ENCODE measurements at regions not wholly inside any gene's neighbourhood (a gene's known extent, or its start where the extent isn't known, plus 50 kb on each side); places are given as distances from the start of the nearest gene placed in this dataset.

DNA sequence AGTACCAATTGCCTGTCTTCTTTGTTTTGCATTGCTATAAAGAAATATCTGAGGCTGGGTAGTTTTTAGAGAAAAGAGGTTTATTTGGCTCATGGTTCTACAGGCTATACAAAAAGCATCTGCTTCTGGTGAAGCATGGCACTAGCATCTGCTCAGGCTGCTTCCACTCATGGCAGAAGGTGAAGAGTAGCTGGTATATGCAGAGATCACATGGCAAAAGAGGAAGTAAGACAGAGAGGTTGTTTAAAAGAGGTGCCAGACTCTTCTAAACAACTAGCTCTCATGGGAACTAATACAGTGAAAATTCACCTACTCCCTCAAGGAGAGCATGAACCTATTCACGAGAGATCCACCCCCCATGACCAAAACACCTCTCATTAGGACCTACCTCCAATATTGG is 56.7 kb upstream of the GUCA2B start:
- no peak for DNase-seq (ENCODE audit: low read depth in 2 of 2)

DNA sequence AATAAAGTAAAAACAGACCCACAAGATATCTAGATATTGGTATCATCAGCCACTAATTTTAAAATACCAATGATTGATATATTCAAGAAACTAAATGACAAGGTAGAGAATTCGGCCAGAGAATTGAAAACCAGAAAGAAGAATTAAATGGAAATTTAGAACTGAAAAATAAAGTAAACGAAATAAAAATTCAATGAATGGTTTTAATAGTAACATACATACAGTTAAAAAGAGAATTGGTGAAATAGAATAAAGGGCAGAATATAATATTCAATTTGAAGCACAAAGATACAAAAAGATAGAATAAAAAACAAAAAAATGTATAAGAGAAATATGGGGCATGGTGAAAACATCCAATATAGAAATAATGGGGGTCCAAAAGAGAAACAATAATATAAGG is 64.0 kb upstream of the GUCA2B start:
- DNase-seq (ENCODE audit: low read depth in 2 of 2) = no peak

DNA sequence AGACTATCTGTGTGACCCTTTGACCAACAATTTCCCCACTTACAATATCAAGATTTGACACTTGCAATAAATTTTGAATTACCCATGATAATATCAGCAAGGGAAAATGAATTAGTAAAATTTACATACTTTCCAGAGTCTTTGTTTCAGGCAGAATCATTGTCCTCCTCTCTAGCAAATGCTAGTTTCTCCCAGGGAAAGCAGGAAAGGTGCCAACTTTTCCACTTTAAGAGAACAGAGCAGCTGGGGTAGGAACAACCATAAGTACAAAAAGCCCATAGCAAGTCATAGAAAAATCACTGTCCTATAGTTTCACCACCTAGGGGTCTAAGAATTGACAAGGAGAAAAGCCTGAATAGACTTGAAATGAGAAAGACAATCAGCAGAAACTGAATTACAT is 67.1 kb upstream of the GUCA2B start:
- no peak for DNase-seq (ENCODE audit: low read depth in 2 of 2)

DNA sequence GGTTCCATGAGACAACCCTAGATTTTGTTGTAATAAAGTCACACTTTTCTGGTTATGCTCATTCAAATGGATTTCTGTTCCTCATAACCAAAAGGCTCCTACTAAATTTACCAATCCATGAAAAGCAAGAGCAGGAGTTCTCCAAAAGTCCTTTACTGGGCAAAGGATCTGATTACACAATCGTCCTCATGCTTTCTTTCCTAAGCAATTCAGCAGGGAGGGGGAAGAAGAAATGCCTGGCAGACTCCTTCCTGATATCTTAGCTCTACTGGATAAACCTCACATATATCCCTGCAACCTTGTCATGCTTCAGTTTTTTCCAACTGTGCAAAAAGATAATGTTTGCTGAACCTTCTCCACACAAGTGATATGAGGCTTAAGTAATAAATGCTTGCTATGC is 67.6 kb upstream of the GUCA2B start:
- DNase-seq (ENCODE audit: low read depth in 2 of 2) = no peak

DNA sequence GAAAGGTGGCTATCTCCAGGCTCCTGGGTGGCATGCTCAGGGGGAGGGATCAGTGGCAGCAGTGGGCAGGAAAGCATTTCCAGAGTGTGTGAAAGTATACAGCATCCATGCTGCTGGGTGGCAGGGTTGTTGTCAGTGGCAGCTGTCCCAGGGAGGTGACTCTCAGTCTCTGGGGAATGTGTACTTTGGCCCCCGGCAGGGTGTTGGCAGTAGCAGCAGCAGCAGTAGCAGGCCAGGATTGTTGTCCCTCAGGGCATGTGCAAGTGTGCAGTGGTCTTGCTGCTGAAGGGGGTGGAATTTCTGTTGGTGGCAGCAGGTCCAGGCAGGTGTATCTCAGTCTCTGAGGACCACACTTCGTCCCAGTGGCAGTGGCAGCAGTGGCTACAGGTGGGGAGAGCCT is 71.7 kb upstream of the GUCA2B start:
- DNase-seq (ENCODE audit: low read depth in 2 of 2) = no peak

DNA sequence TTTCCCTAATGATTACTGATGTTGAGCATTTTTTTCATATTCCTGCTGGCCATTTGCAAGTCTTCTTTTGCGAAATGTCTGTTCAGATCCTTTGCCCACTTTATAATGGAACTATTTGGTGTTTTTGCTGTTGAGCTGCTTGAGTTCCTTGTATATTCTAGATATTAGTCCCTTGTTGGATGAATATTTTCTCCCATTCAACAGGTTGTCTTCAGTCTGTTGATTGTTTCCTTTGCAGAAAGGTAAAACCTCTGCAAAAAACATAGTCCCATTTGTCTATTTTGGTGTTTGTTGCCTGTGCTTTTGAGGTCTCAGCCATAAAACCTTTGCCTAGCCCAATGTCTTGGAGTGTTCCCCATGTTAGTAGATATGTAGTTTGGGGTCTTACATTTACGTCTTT is 78.0 kb upstream of the GUCA2B start:
- DNase-seq (ENCODE audit: low read depth in 2 of 2) = no peak

DNA sequence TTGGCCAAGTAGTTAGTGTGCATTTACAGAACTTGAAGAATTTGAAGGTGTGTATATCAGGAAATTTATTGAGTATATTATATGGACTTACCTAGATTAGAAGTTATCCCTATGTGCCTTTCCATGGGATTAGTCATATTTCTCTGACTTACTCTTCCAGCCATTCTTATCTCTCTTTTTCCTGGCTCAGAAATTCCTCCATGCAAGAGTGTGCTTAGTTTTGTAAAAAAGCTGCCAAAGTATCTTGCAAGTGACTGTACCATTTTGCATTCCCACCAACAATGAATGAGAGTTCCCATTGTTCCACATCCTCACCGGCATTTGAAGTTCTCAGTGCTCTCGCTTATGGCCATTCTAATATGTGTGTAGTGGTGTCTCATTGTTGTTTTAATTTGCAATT is 82.2 kb upstream of the GUCA2B start:
- no peak for DNase-seq (ENCODE audit: low read depth in 2 of 2)

DNA sequence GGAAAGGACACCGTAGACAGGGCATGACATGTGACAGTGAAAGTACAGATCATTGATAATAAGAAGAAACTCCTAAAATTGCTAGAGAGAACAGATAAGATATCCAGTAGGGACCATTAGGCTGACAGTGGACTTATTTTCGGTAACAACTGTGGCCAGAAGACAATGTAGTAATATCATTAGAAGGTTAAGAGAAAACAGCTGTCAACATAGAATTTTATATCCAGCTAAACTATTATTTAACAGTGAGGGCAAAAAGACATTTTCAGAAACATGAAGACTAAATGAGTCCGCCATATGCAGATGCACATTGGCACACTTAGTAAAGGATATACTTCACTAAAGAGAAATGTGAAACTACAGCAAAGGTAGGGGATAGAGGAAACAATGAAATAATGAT is 95.4 kb upstream of the GUCA2B start:
- DNase-seq (ENCODE audit: low read depth in 2 of 2) = no peak

DNA sequence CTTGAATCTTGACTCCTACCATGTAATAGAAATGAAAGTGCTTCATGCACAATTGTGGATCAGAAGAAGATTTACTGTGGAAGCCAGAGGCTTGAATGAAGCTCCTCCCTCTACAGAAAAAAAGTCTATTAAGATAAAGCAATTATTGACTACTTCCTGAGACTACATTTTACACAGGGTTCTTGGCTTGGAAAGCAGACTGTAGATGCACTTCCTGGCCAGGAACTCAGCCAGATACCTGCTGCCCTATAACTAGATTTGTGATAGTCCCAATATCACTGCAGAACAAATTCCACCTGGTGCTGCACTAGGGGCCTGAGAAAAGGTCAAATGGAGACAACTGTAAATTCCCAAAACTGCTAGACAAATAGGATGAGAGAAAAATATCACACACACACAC is 96.8 kb upstream of the GUCA2B start:
- DNase-seq (ENCODE audit: low read depth in 2 of 2) = no peak

DNA sequence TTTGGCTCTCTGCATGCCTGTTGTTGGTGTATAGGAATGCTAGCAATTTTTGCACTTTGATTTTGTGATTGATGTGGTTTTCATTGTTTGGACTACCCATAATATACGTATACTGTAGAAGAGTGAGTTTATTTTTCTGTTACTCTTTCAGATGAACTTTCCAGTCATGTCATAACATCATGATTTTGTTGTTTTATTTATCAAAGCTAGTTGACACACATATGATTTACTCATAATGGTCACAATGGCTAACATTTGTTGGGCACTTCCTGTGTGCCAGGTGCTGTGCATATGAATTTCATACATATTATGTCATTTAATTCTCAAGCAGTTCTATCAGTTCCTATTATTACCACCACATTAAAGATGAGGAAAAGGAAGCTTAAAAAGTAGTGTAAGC is 98.1 kb upstream of the GUCA2B start:
- no peak for DNase-seq (ENCODE audit: low read depth in 2 of 2)

DNA sequence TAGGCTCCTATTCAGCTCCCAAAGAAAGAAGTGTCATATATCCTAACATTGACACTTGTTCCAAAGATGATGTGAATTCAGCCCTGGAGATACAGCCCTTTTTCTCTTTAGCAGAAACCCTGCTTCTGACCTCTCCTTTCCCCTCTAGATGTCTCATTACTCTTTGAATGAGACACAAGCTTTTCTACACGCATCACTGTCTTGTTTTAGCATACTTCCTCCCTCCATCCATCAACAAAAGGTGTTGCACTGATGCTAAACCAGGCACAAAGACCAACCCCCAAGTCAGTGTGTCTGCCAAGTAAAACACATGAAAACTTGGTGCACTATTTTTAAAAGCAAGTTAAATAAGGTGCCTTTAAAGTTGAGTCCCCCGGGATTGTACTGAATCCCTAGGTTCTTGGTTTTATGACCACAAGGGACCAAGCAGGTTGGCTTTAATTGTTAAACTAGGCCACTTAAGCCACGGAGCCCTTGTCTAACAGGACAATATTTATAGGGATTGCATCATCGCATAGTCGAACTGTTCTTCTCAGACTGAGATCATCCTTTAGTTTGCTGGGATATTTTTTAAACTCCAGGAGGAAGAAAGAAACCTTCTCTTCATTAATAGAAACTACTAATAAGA is 101.0 kb upstream of the GUCA2B start:
- DNase-seq (ENCODE audit: low read depth in 2 of 2) = no peak

DNA sequence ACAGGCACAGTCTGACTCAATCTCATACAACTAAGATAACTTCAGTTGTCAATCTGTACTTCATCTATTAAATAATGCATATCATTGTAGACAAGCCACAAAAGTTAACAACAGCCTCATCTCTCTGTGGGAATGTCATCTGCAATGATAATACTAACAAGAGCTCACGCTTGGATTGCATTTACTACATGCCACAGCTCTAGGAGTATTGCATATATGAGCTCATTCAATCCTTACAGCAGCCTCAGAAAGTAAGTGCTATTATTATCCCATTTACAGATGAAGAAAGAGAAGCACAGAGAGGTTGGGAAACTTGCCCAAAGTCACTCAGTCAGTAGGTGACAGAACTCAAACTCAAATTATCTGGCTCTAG is 105.7 kb upstream of the GUCA2B start:
- no peak for DNase-seq (ENCODE audit: low read depth in 2 of 2)

DNA sequence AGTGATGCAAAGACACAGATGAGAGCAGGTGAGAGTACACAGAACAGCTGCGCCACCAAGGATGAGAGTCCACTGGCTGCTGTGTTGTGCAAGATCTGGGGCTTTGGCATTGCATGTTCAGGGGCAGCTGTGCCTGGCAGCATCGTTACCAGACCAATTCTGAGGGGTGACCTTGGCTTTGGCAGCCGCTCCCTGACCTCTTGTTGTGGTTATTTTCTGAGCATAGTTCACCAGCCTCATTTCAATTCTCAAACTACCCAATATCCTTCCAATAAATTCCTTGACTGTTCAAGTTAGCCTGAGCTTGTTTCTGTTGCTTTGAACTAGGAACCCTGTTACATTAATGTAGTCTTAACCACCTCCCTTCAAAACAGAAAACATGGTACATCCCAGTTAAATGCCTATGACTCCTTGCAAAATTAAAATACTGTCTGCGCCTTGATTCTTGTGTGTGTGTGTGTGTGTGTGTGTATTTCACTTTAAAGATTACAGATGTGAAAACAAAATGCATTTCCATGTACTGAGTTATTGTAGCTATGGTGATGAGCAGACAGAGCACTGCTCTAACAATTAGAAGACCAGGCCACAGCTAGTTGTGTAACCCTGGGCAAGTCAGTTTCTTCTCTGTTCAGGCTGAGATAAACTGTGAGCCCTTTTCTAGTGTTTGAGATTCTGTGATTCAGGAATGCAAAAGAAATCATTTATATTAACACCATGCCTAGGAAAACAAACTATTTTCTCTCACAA is 106.3 kb upstream of the GUCA2B start:
- DNase-seq (ENCODE audit: low read depth in 2 of 2) = no peak

DNA sequence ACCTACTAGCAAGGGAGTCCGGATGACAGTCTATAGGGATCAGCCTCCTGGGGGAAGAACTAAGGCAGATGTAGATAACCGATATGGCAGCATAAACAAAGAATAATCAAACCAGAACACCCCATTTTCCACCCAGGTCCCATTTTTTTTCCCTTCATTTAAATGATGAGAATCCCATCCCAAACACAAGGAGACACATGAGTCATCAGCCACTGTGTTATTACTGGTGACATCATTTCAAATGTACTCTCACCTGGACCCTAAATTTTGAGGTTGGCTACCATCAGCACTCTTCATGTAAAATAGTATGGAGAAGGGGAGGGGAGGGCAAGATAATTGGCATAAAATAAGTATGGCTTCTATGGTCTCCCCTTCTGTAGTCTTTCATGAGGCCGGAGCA is 108.9 kb upstream of the GUCA2B start:
- no peak for DNase-seq (ENCODE audit: low read depth in 2 of 2)

DNA sequence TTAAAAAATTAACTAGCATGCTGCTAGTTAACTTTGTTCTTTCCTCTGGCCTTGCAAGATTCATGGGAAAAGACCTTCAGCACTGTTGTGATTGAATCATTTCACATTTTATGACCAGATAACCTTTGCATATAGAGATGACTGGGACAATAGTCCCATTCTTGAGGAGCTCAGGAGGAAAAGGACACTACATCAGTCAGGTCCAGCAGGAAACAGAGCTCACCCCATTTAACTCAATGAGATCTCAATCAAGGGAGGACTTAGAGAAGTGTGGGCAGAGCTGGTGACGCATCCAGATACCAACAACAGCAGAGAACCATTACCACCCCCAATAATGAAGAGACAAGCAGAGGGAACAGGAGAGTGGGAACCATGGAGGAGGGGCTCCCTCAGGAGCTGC is 109.4 kb upstream of the GUCA2B start:
- DNase-seq (ENCODE audit: low read depth in 2 of 2) = no peak

DNA sequence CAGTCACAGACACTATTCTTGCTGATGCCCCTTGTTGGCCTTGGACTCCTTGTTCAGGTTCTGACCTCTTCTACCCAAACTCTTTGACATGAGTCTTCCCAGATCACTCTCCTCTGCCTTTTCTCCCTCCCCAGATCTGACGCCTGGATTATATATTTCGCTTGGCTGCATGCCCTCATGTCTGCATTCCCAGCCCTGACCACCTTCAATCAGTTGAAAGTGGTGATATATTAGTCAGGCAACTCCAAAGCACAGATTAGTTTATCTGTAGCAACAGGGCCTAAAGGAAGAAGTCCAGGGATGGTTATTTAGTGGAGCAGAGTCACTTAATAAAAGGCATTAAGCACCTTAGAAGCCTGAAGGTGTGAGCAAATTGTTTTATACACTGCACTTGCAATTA is 110.0 kb upstream of the GUCA2B start:
- DNase-seq (ENCODE audit: low read depth in 2 of 2) = no peak

DNA sequence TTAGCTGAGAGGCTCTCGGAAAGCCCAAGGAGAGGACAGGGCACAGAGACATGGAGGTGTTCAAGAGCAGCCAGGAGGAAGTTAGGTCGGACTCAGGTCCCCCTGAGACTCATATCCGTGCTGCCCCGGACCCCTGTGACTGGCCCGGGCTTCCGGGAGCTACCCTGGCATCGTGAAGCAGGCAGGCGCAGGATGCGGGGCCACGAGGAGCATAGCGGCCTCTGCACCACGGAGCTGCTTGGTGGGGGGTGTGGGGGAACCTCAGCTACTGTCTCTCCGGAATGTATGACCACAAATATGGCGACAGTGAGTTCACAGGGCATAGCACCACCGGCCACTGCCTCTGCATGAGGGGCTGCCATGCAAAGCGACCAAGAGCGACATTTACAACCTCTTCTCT is 112.2 kb upstream of the GUCA2B start:
- DNase-seq (ENCODE audit: low read depth in 2 of 2) = no peak

DNA sequence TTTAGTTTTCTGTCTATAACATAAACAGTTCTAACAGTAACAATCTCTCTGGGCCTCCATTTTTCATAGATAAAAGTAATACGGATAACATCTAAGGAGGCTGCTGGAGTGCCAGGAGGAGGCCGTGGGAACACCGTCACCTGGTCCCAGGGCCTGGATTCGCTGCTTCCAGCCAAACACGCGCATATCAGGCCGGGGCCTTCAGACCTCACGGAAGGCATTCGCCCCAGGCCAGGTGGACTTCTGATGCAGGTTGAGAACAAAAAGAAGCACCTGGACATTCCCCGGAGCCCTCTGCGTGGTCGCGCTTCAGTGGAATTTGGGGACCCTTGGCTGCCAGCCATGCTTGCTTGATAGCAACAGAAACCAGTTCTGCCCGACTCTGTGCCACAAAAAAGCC is 113.1 kb upstream of the GUCA2B start:
- no peak for DNase-seq (ENCODE audit: low read depth in 2 of 2)

DNA sequence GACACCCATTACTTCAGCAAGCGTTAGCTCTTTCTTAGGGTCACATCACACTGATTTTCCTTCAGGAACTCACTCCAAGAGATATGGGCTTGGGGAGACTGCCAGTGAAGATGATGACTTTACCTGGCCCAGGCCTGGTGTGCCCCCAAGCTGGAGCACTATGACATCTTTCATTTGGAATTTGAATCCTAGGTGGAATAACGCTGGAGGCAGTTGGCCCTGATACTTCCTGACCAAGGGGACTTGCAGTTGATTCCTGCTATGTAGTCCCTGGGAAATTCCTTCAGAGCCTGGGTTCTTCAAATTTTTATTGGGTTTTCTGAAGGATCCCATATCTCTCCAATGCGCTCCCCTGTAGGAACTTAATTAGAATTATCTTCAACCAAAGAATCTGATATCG is 114.9 kb upstream of the GUCA2B start:
- no peak for DNase-seq (ENCODE audit: low read depth in 2 of 2)

DNA sequence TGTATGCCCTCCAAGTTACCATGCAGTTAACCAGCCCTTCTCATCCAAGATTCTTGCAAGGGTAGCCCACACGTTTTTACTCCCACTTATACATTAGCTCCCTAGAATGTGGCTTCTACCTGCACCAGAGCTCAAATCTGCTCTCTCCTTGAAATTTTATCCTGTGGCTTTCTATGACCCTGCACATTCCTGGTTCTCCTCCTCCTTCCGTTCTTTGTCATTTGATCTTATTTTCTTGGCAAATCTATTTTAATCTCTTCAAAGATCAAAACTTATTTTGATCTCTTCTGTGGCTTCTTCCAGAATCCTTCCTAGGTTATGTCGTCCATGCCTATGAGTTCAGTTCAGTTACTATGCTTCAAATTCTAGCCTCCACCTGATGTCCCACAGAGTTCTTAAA is 115.6 kb upstream of the GUCA2B start:
- no peak for DNase-seq (ENCODE audit: low read depth in 2 of 2)

DNA sequence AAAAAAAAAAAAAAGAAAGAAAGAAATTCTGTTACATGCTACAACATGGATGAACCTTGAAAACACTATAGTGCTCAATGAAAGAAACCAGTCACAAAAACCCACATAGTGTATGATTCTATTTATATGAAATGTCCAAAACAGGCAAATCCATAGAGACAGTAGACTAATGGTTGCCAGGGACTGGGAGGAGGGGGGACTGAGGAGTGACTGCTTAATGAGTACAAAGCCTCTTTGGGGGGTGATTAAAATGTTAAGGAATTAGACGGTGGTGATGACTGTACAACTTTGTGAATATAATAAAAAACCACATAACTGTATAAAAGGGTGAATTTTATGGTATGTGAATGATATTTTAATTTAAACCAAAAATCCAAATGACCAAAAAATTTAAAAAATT is 116.0 kb upstream of the GUCA2B start:
- no peak for DNase-seq (ENCODE audit: low read depth in 2 of 2)

DNA sequence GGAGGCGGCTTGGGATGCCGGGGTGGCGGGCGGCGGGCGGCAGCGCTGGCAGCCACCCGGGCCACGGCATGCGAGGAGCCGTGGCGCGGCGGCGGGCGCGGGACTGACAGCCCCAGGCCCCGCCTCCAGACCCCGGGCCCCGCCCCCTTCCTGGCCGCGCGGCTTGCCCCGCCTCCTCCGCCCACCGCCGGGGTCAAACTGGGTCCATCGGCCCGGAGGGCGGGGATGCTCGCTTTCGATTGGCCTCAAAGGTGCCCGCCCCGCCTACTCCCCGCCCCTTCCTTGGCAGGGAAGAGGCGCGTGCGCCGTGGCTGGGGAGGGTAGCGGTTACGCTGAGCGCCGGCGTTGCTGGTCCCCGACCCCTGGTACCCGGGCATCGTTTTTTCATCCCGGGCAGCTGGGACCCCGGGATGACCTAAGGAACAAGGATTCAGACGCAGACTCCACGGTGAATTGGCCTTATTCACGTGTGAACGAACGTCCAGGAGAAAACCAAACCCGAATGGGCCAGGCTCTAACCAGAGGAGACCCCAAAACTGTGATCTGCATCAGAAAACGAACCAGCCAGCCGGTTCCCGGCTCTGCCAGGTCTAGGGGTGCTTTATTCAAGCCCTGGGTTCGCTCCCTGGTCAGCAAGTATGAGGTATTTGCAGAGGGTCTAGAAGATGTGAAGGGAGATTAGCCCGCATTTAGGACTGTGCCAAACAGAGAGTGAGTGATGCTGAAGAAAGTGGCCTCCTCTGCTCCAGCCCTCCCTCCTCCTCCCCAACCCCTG is 117.2 kb upstream of the GUCA2B start:
- DNase-seq (ENCODE audit: low read depth in 2 of 2) = peak; percentile 95 to 97

DNA sequence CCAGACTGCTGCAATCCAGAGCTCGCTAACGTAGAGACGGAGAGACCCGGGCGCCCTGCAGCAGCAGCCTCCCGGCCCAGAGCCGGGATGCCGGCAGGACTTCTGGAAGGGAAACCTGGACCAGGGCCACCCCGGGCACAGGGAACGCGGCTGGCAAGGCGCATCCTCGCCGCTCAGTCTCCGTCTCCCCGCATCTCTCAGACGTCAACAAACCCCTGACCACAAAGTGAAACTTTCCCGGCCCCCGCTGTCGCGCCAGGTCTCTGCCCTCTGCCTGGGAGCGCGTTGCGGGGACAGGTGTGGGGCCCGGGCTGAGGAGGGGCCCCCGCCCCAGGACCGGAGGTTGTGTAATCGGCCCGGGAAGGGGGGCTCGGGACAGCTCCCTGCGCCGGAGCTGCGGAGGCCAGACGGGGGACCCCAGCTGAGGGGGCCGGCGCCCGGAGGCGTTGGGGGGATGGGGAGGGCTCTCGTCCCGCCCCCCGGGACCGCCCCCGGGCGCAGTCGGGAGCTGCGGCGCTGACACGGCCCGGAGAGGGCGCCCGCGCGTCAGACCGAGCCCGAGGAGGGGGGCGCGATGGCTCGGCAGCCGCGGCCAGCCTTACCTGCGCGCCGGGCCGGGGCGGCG is 116.6 kb upstream of the HIVEP3 start:
- DNase-seq (ENCODE audit: low read depth in 2 of 2) = peak in 1 of 2 donors; percentile 29
